ENCODE measurements at regions not wholly inside any gene's neighbourhood (a gene's known extent, or its start where the extent isn't known, plus 50 kb on each side); places are given as distances from the start of the nearest gene placed in this dataset.

- Histone ChIP-seq H3K9me3 (replicated peaks in 1 of 3) (no peaks in the 10 kb centered on the region), H3K27ac (no peak overlapping the region), H3K4me1 (replicated peaks in 1 of 2) (no peaks in the 10 kb centered on the region), H3K4me3 (no peak overlapping the region), H3K27me3 (no peaks in the 10 kb centered on the region), H3K36me3 (replicated peaks in 1 of 2) (no peaks in the 10 kb centered on the region)
- 20 to 31% (median 26%) methylated on average over 2 of the region's 2 CpGs for WGBS, 4 donors
- no peak for TF ChIP-seq CTCF (IDR thresholded peaks at IDR 0.05)
- TF ChIP-seq POLR2A (IDR thresholded peaks at IDR 0.05): no peak
- no peak for DNase-seq
- intact Hi-C loops (cut with DNase I): no loop called here
Observed at GRCh38 chr4:114401483-114401882, 197.1 kb upstream of the UGT8 start.

GRCh38 chr4:114417214-114417613, 181.4 kb upstream of the UGT8 start:
- no peaks in the 10 kb centered on the region for H3K36me3 ChIP-seq (replicated peaks in 1 of 2)
- no peak for DNase-seq
- intact Hi-C loops (cut with DNase I): no loop called here
- no peaks in the 10 kb centered on the region for H3K4me1 ChIP-seq (replicated peaks in 1 of 2)
- no peak for TF ChIP-seq CTCF (IDR thresholded peaks at IDR 0.05)
- TF ChIP-seq POLR2A (IDR thresholded peaks at IDR 0.05): no peak
- H3K27me3 ChIP-seq: no peaks in the 10 kb centered on the region
- WGBS, 4 donors: 0 to 29% (median 25%) methylated on average over 1 of the region's 1 CpG
- no peak overlapping the region for H3K27ac ChIP-seq
- no peak overlapping the region for H3K4me3 ChIP-seq
- no peaks in the 10 kb centered on the region for H3K9me3 ChIP-seq (replicated peaks in 1 of 3)

GRCh38 chr4:114420069-114420468, 178.5 kb upstream of the UGT8 start:
- Histone ChIP-seq H3K27me3 (no peaks in the 10 kb centered on the region), H3K4me1 (replicated peaks in 1 of 2) (no peaks in the 10 kb centered on the region), H3K27ac (no peak overlapping the region), H3K4me3 (no peak overlapping the region), H3K36me3 (replicated peaks in 1 of 2) (no peaks in the 10 kb centered on the region), H3K9me3 (replicated peaks in 1 of 3) (no peaks in the 10 kb centered on the region)
- intact Hi-C loops (cut with DNase I): no loop called here
- TF ChIP-seq CTCF (IDR thresholded peaks at IDR 0.05): no peak
- TF ChIP-seq POLR2A (IDR thresholded peaks at IDR 0.05): no peak
- 61 to 77% (median 70%) methylated on average over 4 of the region's 4 CpGs for WGBS, 4 donors
- DNase-seq: no peak

GRCh38 chr4:114423582-114423981, 175.0 kb upstream of the UGT8 start:
- Histone ChIP-seq H3K27ac (no peak overlapping the region), H3K27me3 (no peaks in the 10 kb centered on the region), H3K36me3 (replicated peaks in 1 of 2) (no peaks in the 10 kb centered on the region), H3K4me3 (no peak overlapping the region), H3K9me3 (replicated peaks in 1 of 3) (no peaks in the 10 kb centered on the region), H3K4me1 (replicated peaks in 1 of 2) (no peaks in the 10 kb centered on the region)
- no peak for TF ChIP-seq CTCF (IDR thresholded peaks at IDR 0.05)
- no peak for TF ChIP-seq POLR2A (IDR thresholded peaks at IDR 0.05)
- no peak for DNase-seq
- WGBS, 4 donors: 73 to 79% (median 76%) methylated on average over 3 of the region's 3 CpGs
- intact Hi-C loops (cut with DNase I): no loop called here

All from adrenal gland (tissue), 9 donors.